Mesenchymal stem cell (in vitro differentiated cells and primary cell): ENCODE measurements at regions not wholly inside any gene's neighbourhood (a gene's known extent, or its start where the extent isn't known, plus 50 kb on each side); places are given as distances from the start of the nearest gene placed in this dataset.

Experiments used
- DNase-seq: peaks from one replicate; pipeline ENCODE4 v3.0.0-alpha.2; 2013
- H2AFZ ChIP-seq: one replicate; pipeline ENCODE4 v1.6.1; 2013; ENCODE audit warnings: low read depth, mild to moderate bottlenecking, control low read depth, inconsistent platforms, low read length, moderate library complexity
- H2AK5ac ChIP-seq: 2 replicates; pipeline ENCODE4 v1.6.1; 2013; ENCODE audit warnings: low read length, moderate library complexity, mild to moderate bottlenecking, inconsistent platforms; ENCODE audit not compliant: severe bottlenecking
- H2BK120ac ChIP-seq: one replicate; pipeline ENCODE4 v1.6.1; 2013; ENCODE audit warnings: low read depth, mild to moderate bottlenecking, inconsistent platforms, low read length, moderate library complexity
- H2BK12ac ChIP-seq, 2 experiments: one replicate each; pipeline ENCODE4 v1.6.1; 2013; ENCODE audit warnings: inconsistent platforms in 2 of 2, low read length in 2 of 2, mild to moderate bottlenecking in 2 of 2, moderate library complexity in 2 of 2, control low read depth in 1 of 2
- H2BK15ac ChIP-seq: one replicate; pipeline ENCODE4 v1.6.1; 2013; ENCODE audit warnings: mild to moderate bottlenecking, low read depth, inconsistent platforms; ENCODE audit not compliant: poor library complexity, severe bottlenecking
- H2BK5ac ChIP-seq: 2 replicates; pipeline ENCODE4 v1.6.1; 2013; ENCODE audit warnings: low read depth, mild to moderate bottlenecking, low read length, control low read depth, inconsistent platforms; ENCODE audit not compliant: poor library complexity, severe bottlenecking
- H3K14ac ChIP-seq, 2 experiments: one replicate each; pipeline ENCODE4 v1.6.1; 2013; ENCODE audit warnings: inconsistent platforms in 2 of 2, low read length in 2 of 2, control low read depth in 1 of 2, mild to moderate bottlenecking in 1 of 2, moderate library complexity in 1 of 2
- H3K18ac ChIP-seq, 2 experiments: one replicate each; pipeline ENCODE4 v1.6.1; 2013; ENCODE audit warnings: inconsistent platforms in 2 of 2, low read length in 2 of 2, control low read depth in 1 of 2, low read depth in 1 of 2, mild to moderate bottlenecking in 1 of 2
- H3K23ac ChIP-seq, 2 experiments: one replicate each; pipeline ENCODE4 v1.6.1; 2013; ENCODE audit warnings: inconsistent platforms in 2 of 2, low read length in 2 of 2, mild to moderate bottlenecking in 2 of 2, moderate library complexity in 2 of 2, control low read depth in 1 of 2
- H3K27ac ChIP-seq: 2 replicates; pipeline ENCODE4 v1.5.1; 2013; ENCODE audit warnings: mild to moderate bottlenecking, moderate library complexity, low read length, control low read depth, inconsistent platforms; ENCODE audit not compliant: poor library complexity, severe bottlenecking
- H3K27me3 ChIP-seq, 2 experiments: 2 replicates each; pipeline versions ENCODE4 v1.6.1 to v1.7.0; 2013; ENCODE audit warnings: low read length in 2 of 2, mild to moderate bottlenecking in 2 of 2, moderate library complexity in 2 of 2, control low read depth in 1 of 2, inconsistent platforms in 1 of 2; ENCODE audit not compliant: control insufficient read depth in 1 of 2, insufficient read depth in 1 of 2
- H3K36me3 ChIP-seq, 2 experiments: 2 replicates each; pipeline versions ENCODE4 v1.6.1 to v1.7.0; 2013; ENCODE audit warnings: low read length in 2 of 2, control low read depth in 1 of 2, inconsistent platforms in 1 of 2, low read depth in 1 of 2, mild to moderate bottlenecking in 1 of 2; ENCODE audit not compliant: insufficient read depth in 2 of 2, control insufficient read depth in 1 of 2
- H3K4ac ChIP-seq, 2 experiments: one replicate each; pipeline ENCODE4 v1.6.1; 2013; ENCODE audit warnings: inconsistent platforms in 2 of 2, low read length in 2 of 2, mild to moderate bottlenecking in 2 of 2, moderate library complexity in 2 of 2, control low read depth in 1 of 2, low read depth in 1 of 2
- H3K4me1 ChIP-seq: 2 replicates; pipeline ENCODE4 v1.6.1; 2013; ENCODE audit warnings: low read depth, low read length, control low read depth; ENCODE audit not compliant: control insufficient read depth, insufficient read depth
- H3K4me2 ChIP-seq: 2 replicates; pipeline ENCODE4 v1.6.1; 2013; ENCODE audit warnings: low read length, mild to moderate bottlenecking, inconsistent platforms; ENCODE audit not compliant: poor library complexity, severe bottlenecking
- H3K4me3 ChIP-seq, 2 experiments: 2 replicates each; pipeline versions ENCODE4 v1.5.1 to v1.7.0; 2013; ENCODE audit warnings: low read length in 2 of 2, mild to moderate bottlenecking in 2 of 2, control low read depth in 1 of 2, low read depth in 1 of 2; ENCODE audit not compliant: insufficient read depth in 1 of 2
- H3K79me1 ChIP-seq: replicated peaks from 2 replicates; pipeline ENCODE4 v1.6.1; 2013; ENCODE audit warnings: mild to moderate bottlenecking, control low read depth, low read length, inconsistent platforms; ENCODE audit not compliant: poor library complexity, severe bottlenecking
- H3K9ac ChIP-seq: 2 replicates; pipeline ENCODE4 v1.7.0; 2013; ENCODE audit warnings: mild to moderate bottlenecking, low read length, moderate library complexity
- H3K9me3 ChIP-seq: 2 replicates; pipeline ENCODE4 v1.7.0; 2013; ENCODE audit warnings: mild to moderate bottlenecking, low read length; ENCODE audit not compliant: control insufficient read depth
- H4K8ac ChIP-seq: one replicate; pipeline ENCODE4 v1.6.1; 2013; ENCODE audit warnings: inconsistent platforms, mild to moderate bottlenecking, low read length, moderate library complexity
- H4K91ac ChIP-seq: one replicate; pipeline ENCODE4 v1.6.1; 2013; ENCODE audit warnings: mild to moderate bottlenecking, low read length, inconsistent platforms
- WGBS: methylation state at CpG from one replicate; pipeline ENCODE4 v1.1.7; 2013; ENCODE audit warnings: mixed read lengths; 5-methylcytosine and 5-hydroxymethylcytosine counted together

- Histone ChIP-seq H3K79me1 (no peaks in the 10 kb centered on the region), H3K9me3 (peaks cover 4% of the 10 kb centered on the region), H2AK5ac (no peak overlapping the region), H2AFZ (no peak overlapping the region), H2BK15ac (no peak overlapping the region), H4K91ac (no peak overlapping the region), H3K27ac (no peak overlapping the region), H3K18ac (no peak overlapping the region), H3K23ac (no peak overlapping the region), H2BK12ac (no peak overlapping the region), H2BK5ac (no peak overlapping the region), H3K4me3 (no peak overlapping the region), H4K8ac (no peak overlapping the region), H3K4ac (no peak overlapping the region), H3K14ac (no peak overlapping the region), H3K4me1 (no peaks in the 10 kb centered on the region), H3K4me2 (no peak overlapping the region), H3K27me3 (no peaks in the 10 kb centered on the region), H3K36me3 (no peaks in the 10 kb centered on the region), H3K9ac (no peak overlapping the region), H2BK120ac (no peak overlapping the region)
- 93% methylated on average over 12 of the region's 12 CpGs for WGBS
- DNase-seq: no peak
Measured at GRCh38 chr5:26660116-26660515, 378.3 kb downstream of the CDH9 start.

DNA sequence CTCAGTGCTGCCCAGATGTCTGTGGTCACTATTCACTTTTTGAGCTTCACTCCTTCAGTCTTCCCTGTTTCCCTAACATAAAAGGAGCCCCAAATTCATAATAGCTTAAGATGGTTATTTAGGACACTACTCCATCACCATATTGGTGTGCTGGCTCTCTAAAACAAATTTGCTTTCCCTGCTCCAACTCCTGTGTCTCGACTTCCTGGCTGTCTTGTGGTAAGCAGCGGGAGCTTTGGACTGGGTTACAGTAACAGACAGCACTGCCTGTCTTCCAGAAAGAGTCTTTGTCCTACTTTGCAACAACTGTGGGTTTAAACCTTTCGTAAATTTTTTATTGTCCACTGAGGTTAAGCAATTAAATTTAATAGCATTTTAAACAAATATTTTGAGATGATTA, 389.4 kb downstream of the CDH9 start:
- H3K4ac ChIP-seq: no peak overlapping the region
- WGBS: 64% methylated on average over 2 of the region's 3 CpGs
- H2AFZ ChIP-seq: no peak overlapping the region
- no peaks in the 10 kb centered on the region for H3K36me3 ChIP-seq
- no peak overlapping the region for H2BK120ac ChIP-seq
- no peaks in the 10 kb centered on the region for H3K79me1 ChIP-seq
- H4K91ac ChIP-seq: no peak overlapping the region
- H4K8ac ChIP-seq: no peak overlapping the region
- H3K9ac ChIP-seq: no peak overlapping the region
- no peak overlapping the region for H2BK15ac ChIP-seq
- peaks cover 5% of the 10 kb centered on the region for H3K9me3 ChIP-seq
- H3K4me1 ChIP-seq: no peaks in the 10 kb centered on the region
- no peaks in the 10 kb centered on the region for H3K27me3 ChIP-seq
- H3K4me3 ChIP-seq: no peak overlapping the region
- no peak for DNase-seq
- H2BK12ac ChIP-seq: no peak overlapping the region
- H2BK5ac ChIP-seq: no peak overlapping the region
- H2AK5ac ChIP-seq: no peak overlapping the region
- no peak overlapping the region for H3K27ac ChIP-seq
- H3K14ac ChIP-seq: no peak overlapping the region
- no peak overlapping the region for H3K23ac ChIP-seq
- H3K4me2 ChIP-seq: no peak overlapping the region
- no peak overlapping the region for H3K18ac ChIP-seq

- WGBS: 91% methylated on average over 1 of the region's 2 CpGs
- H2BK12ac ChIP-seq: no peak overlapping the region
- H2BK120ac ChIP-seq: no peak overlapping the region
- H3K9ac ChIP-seq: no peak overlapping the region
- H4K91ac ChIP-seq: no peak overlapping the region
- no peak overlapping the region for H2AFZ ChIP-seq
- no peaks in the 10 kb centered on the region for H3K4me1 ChIP-seq
- H2BK5ac ChIP-seq: no peak overlapping the region
- DNase-seq: no peak
- no peak overlapping the region for H3K4ac ChIP-seq
- H2AK5ac ChIP-seq: no peak overlapping the region
- no peak overlapping the region for H4K8ac ChIP-seq
- no peak overlapping the region for H3K18ac ChIP-seq
- no peak overlapping the region for H3K27ac ChIP-seq
- no peak overlapping the region for H3K14ac ChIP-seq
- no peak overlapping the region for H2BK15ac ChIP-seq
- no peak overlapping the region for H3K23ac ChIP-seq
- H3K9me3 ChIP-seq: peaks cover 2% of the 10 kb centered on the region
- H3K4me3 ChIP-seq: no peak overlapping the region
- no peaks in the 10 kb centered on the region for H3K36me3 ChIP-seq
- H3K4me2 ChIP-seq: no peak overlapping the region
- H3K27me3 ChIP-seq: no peaks in the 10 kb centered on the region
- H3K79me1 ChIP-seq: no peaks in the 10 kb centered on the region
Measured at GRCh38 chr5:26647781-26648180, 390.6 kb downstream of the CDH9 start.

DNA sequence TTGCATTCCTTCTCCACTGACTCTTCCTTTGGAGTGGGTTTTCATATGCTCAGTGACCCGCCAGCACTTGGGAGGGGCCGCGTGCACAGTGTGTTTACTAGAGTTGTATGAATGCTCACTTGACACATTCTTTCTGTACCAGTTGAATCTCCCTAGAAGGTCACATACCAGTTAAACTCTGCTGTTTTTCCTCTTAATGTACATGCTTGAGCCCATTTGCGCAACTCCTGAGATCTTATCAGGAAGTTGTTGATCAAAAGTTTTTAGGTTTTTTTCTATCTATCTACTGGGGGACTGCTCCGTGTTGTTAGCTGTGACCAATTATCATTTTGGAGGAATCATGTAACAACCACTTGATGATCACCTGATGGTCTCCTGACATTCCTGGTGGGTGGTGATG, 392.7 kb downstream of the CDH9 start:
- Histone ChIP-seq H3K9ac (no peak overlapping the region), H2BK15ac (no peak overlapping the region), H3K27ac (no peak overlapping the region), H3K4me2 (no peak overlapping the region), H3K9me3 (peaks cover 5% of the 10 kb centered on the region), H3K36me3 (no peaks in the 10 kb centered on the region), H3K27me3 (no peaks in the 10 kb centered on the region), H3K79me1 (no peaks in the 10 kb centered on the region), H3K4me1 (no peaks in the 10 kb centered on the region), H4K91ac (no peak overlapping the region), H2BK12ac (no peak overlapping the region), H2BK120ac (no peak overlapping the region), H2AK5ac (no peak overlapping the region), H3K4ac (no peak overlapping the region), H3K23ac (no peak overlapping the region), H2BK5ac (no peak overlapping the region), H3K18ac (no peak overlapping the region), H3K14ac (no peak overlapping the region), H4K8ac (no peak overlapping the region), H3K4me3 (no peak overlapping the region), H2AFZ (no peak overlapping the region)
- WGBS: 88% methylated on average over 2 of the region's 5 CpGs
- DNase-seq: no peak
